Smooth muscle cell (in vitro differentiated cells): ENCODE measurements at regions not wholly inside any gene's neighbourhood (a gene's known extent, or its start where the extent isn't known, plus 50 kb on each side); places are given as distances from the start of the nearest gene placed in this dataset.

Experiments used
- DNase-seq: peaks from one replicate; lab custom pipeline; 2025; ENCODE audit not compliant: unreplicated experiment; lab: John Stamatoyannopoulos, UW
- H2AFZ ChIP-seq: fragments of 200-600 bp; sonication (generic); 2 replicates; pipeline ENCODE4 v1.6.0; 2016; ENCODE audit warnings: antibody characterized with exemption, low read depth, mild to moderate bottlenecking
- H3F3A ChIP-seq: fragments of 200-600 bp; sonication (generic); 2 replicates; pipeline ENCODE4 v1.6.0; 2017; ENCODE audit warnings: antibody characterized with exemption, low read depth
- H3K27ac ChIP-seq: fragments of 200-600 bp; sonication (generic); 2 replicates; pipeline ENCODE4 v1.5.1; 2016; ENCODE audit warnings: low read depth, mild to moderate bottlenecking
- H3K27me3 ChIP-seq: fragments of 200-600 bp; sonication (generic); 2 replicates; pipeline ENCODE4 v1.6.1; 2016; ENCODE audit warnings: low read depth, mild to moderate bottlenecking
- H3K36me3 ChIP-seq: fragments of 200-600 bp; sonication (generic); 2 replicates; pipeline ENCODE4 v1.5.1; 2016; ENCODE audit warnings: low read depth
- H3K4me1 ChIP-seq: fragments of 200-600 bp; sonication (generic); 2 replicates; pipeline ENCODE4 v1.5.1; 2016; ENCODE audit warnings: low read depth
- H3K4me2 ChIP-seq: fragments of 200-600 bp; sonication (generic); 2 replicates; pipeline ENCODE4 v1.6.0; 2016; ENCODE audit warnings: mild to moderate bottlenecking
- H3K4me3 ChIP-seq: fragments of 200-600 bp; sonication (generic); 2 replicates; pipeline ENCODE4 v1.5.1; 2016; ENCODE audit warnings: mild to moderate bottlenecking
- H3K79me2 ChIP-seq: fragments of 200-600 bp; sonication (generic); 2 replicates; pipeline ENCODE4 v1.6.0; 2016; ENCODE audit warnings: low read depth, mild to moderate bottlenecking
- H3K9ac ChIP-seq: fragments of 200-600 bp; sonication (generic); 2 replicates; pipeline ENCODE4 v1.6.0; 2016; ENCODE audit warnings: low read depth
- H3K9me3 ChIP-seq: fragments of 200-600 bp; sonication (generic); replicated peaks from 2 replicates; pipeline ENCODE4 v1.5.1; 2016; ENCODE audit warnings: low read depth
- H4K20me1 ChIP-seq: fragments of 200-600 bp; sonication (generic); 2 replicates; pipeline ENCODE4 v1.6.0; 2016; ENCODE audit warnings: low read depth
- CTCF ChIP-seq: fragments of 200-600 bp; sonication (generic); IDR thresholded peaks from 2 replicates; pipeline ENCODE4 v1.5.1; 2017; ENCODE audit warnings: borderline replicate concordance, mild to moderate bottlenecking, antibody characterized with exemption; ENCODE audit not compliant: insufficient read depth, poor library complexity, severe bottlenecking
- WGBS: methylation state at CpG from one replicate; pipeline ENCODE4 v1.1.7; 2016; ENCODE audit warnings: low lambda C conversion rate; 5-methylcytosine and 5-hydroxymethylcytosine counted together

GRCh38 chr1:87615901-87616300 lies 287.2 kb downstream of the LMO4 start:
- Histone ChIP-seq H3K27me3 (no peaks in the 10 kb centered on the region), H3K79me2 (no peaks in the 10 kb centered on the region), H2AFZ (no peak overlapping the region), H3K9me3 (no peaks in the 10 kb centered on the region), H3K27ac (no peak overlapping the region), H3K36me3 (no peaks in the 10 kb centered on the region), H3K4me2 (no peak overlapping the region), H4K20me1 (no peaks in the 10 kb centered on the region), H3K4me3 (no peak overlapping the region), H3F3A (no peaks in the 10 kb centered on the region), H3K9ac (no peak overlapping the region), H3K4me1 (no peaks in the 10 kb centered on the region)
- WGBS = 82% methylated on average over 2 of the region's 2 CpGs
- DNase-seq = no peak
- no peak for TF ChIP-seq CTCF

DNA sequence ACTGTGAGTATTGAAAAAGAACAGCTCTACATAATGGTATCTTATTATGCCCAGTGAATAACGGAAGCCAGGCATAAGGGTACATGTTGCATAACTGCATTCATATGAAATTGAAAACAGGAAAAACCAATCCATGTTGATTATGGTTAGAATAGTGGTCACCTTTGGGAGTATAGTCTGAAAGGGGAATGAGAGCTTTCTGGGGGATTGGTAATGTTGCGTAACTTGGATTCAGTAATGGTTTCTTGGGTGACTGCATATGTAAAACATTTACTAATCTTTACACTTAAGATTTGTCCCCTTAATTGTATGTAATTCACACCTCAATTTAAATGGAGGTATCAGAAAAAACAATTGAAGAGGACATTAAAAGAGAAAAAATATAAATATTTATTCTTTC lies 292.1 kb downstream of the LMO4 start:
- no peak overlapping the region for H3K4me2 ChIP-seq
- WGBS = 97% methylated on average over 2 of the region's 2 CpGs
- H3K4me1 ChIP-seq = no peaks in the 10 kb centered on the region
- no peak overlapping the region for H3K4me3 ChIP-seq
- H3K27ac ChIP-seq = no peak overlapping the region
- H2AFZ ChIP-seq = no peak overlapping the region
- DNase-seq = no peak
- no peaks in the 10 kb centered on the region for H4K20me1 ChIP-seq
- H3K36me3 ChIP-seq = no peaks in the 10 kb centered on the region
- H3K9me3 ChIP-seq = no peaks in the 10 kb centered on the region
- H3K9ac ChIP-seq = no peak overlapping the region
- no peaks in the 10 kb centered on the region for H3K27me3 ChIP-seq
- TF ChIP-seq CTCF = no peak
- no peaks in the 10 kb centered on the region for H3K79me2 ChIP-seq
- H3F3A ChIP-seq = no peaks in the 10 kb centered on the region

- no peaks in the 10 kb centered on the region for H3K27me3 ChIP-seq
- no peaks in the 10 kb centered on the region for H3K4me1 ChIP-seq
- no peak for DNase-seq
- no peaks in the 10 kb centered on the region for H3K36me3 ChIP-seq
- TF ChIP-seq CTCF = no peak
- H3K4me2 ChIP-seq = no peak overlapping the region
- WGBS = 86% methylated on average over 1 of the region's 1 CpG
- no peaks in the 10 kb centered on the region for H4K20me1 ChIP-seq
- H3K9me3 ChIP-seq = no peaks in the 10 kb centered on the region
- H3F3A ChIP-seq = no peaks in the 10 kb centered on the region
- no peak overlapping the region for H2AFZ ChIP-seq
- H3K4me3 ChIP-seq = no peak overlapping the region
- no peak overlapping the region for H3K9ac ChIP-seq
- no peak overlapping the region for H3K27ac ChIP-seq
- no peaks in the 10 kb centered on the region for H3K79me2 ChIP-seq
Observed at GRCh38 chr1:87629673-87630072, 301.0 kb downstream of the LMO4 start.

DNA sequence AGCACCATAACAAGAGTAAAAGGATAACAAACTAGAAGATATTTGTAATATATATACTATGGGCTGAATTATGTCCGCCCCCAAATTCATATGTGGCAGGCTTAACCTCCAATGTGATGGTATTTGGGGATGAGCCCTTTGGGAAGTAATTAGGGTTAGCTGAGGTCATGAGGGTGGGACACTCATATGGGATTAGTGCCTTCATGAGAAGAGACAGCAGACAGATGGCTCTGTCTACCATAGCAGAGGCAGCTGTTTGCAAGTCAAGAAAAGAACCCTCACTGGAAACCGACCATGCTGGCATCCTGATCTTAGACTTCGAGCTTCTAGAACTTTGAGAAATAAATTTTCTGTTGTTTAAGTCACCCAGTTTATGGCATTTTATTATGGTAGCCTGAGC lies 303.6 kb downstream of the LMO4 start:
- H3K9ac ChIP-seq = no peak overlapping the region
- DNase-seq = no peak
- no peak overlapping the region for H3K27ac ChIP-seq
- no peaks in the 10 kb centered on the region for H3K36me3 ChIP-seq
- no peaks in the 10 kb centered on the region for H3K79me2 ChIP-seq
- no peaks in the 10 kb centered on the region for H3F3A ChIP-seq
- H3K4me3 ChIP-seq = no peak overlapping the region
- H3K4me1 ChIP-seq = no peaks in the 10 kb centered on the region
- WGBS = 81% methylated on average over 3 of the region's 3 CpGs
- TF ChIP-seq CTCF = no peak
- no peak overlapping the region for H3K4me2 ChIP-seq
- no peaks in the 10 kb centered on the region for H3K27me3 ChIP-seq
- no peak overlapping the region for H2AFZ ChIP-seq
- no peaks in the 10 kb centered on the region for H4K20me1 ChIP-seq
- H3K9me3 ChIP-seq = no peaks in the 10 kb centered on the region
